Ascending aorta (tissue), 2 donors: ENCODE measurements at regions not wholly inside any gene's neighbourhood (a gene's known extent, or its start where the extent isn't known, plus 50 kb on each side); places are given as distances from the start of the nearest gene placed in this dataset.

Experiments used
- DNase-seq, 2 donors: peaks; one replicate each; pipeline ENCODE4 v3.0.0-alpha.2; 2019; ENCODE audit warnings: low spot score in 2 of 2
- H3K27ac ChIP-seq, 2 donors: fragments of 200-600 bp; sonication (generic); one replicate each; pipeline ENCODE4 v1.5.1; 2016 to 2017; ENCODE audit warnings: mild to moderate bottlenecking in 1 of 2
- H3K27me3 ChIP-seq: fragments of 200-600 bp; sonication (generic); one replicate; pipeline ENCODE4 v1.5.1; 2017
- H3K36me3 ChIP-seq, 2 donors: fragments of 200-600 bp; sonication (generic); one replicate each; pipeline ENCODE4 v1.5.1; 2016
- H3K4me1 ChIP-seq, 2 donors: fragments of 200-600 bp; sonication (generic); one replicate each; pipeline ENCODE4 v1.5.1; 2016 to 2017; ENCODE audit warnings: mild to moderate bottlenecking in 1 of 2
- H3K4me3 ChIP-seq, 2 donors: fragments of 200-600 bp; sonication (generic); one replicate each; pipeline ENCODE4 v1.5.1; 2016 to 2017; ENCODE audit warnings: mild to moderate bottlenecking in 1 of 2
- H3K9me3 ChIP-seq, 2 donors: fragments of 200-600 bp; sonication (generic); one replicate each; pipeline ENCODE4 v1.5.1; 2016
- intact Hi-C: fragments of 100-400 bp; cut with DNase I; formaldehyde crosslinking; loops from one replicate; pipeline ENCODE4 v1.15.1; 2023
- TF ChIP-seq, protein P1 (sequence below), 3 experiments: fragments of 200-600 bp in 2 of 3; fragments of 450-650 bp in 1 of 3; sonication (generic) in 2 of 3; IDR thresholded peaks; one replicate each; pipeline ENCODE4 v1.5.1; 2016 to 2019; ENCODE audit warnings: antibody characterized with exemption in 3 of 3, mild to moderate bottlenecking in 1 of 3, moderate library complexity in 1 of 3

DNA sequence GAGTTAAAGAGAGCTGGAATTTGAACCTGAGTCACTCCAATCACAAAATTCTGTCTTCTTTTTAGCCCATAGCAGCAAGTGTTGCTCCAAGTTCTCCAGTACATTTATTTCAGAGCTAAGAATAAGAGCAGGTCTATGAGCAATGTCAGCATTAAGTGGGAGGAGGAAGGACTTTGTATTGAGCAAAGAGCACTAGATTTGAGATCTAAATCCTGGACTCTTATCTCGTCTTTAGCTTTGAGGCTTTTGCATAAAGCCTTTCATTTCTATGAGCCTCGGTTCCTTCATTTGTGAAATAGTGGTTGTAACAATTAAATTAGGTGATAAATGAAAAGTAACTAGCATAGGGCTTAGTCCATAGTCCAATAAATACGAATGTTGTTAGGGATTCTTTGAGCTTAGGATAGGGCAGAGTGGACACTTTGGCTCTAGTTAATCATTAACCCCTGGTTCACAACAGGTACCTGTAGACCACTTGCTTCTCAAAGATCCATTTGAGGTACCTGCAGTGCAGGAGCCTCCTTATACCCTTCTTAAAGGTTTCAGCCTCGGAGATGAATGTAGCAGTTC is 464.1 kb upstream of the KLF4 start:
- no peak overlapping the region for H3K27ac ChIP-seq
- H3K36me3 ChIP-seq = no peaks in the 10 kb centered on the region
- TF ChIP-seq, protein P1, sequence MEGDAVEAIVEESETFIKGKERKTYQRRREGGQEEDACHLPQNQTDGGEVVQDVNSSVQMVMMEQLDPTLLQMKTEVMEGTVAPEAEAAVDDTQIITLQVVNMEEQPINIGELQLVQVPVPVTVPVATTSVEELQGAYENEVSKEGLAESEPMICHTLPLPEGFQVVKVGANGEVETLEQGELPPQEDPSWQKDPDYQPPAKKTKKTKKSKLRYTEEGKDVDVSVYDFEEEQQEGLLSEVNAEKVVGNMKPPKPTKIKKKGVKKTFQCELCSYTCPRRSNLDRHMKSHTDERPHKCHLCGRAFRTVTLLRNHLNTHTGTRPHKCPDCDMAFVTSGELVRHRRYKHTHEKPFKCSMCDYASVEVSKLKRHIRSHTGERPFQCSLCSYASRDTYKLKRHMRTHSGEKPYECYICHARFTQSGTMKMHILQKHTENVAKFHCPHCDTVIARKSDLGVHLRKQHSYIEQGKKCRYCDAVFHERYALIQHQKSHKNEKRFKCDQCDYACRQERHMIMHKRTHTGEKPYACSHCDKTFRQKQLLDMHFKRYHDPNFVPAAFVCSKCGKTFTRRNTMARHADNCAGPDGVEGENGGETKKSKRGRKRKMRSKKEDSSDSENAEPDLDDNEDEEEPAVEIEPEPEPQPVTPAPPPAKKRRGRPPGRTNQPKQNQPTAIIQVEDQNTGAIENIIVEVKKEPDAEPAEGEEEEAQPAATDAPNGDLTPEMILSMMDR (IDR thresholded peaks at IDR 0.05) = no peak
- DNase-seq = no peak
- H3K4me1 ChIP-seq = no peaks in the 10 kb centered on the region
- H3K9me3 ChIP-seq = no peaks in the 10 kb centered on the region
- intact Hi-C loops = no loop called here
- no peak overlapping the region for H3K4me3 ChIP-seq
- H3K27me3 ChIP-seq = no peaks in the 10 kb centered on the region

DNA sequence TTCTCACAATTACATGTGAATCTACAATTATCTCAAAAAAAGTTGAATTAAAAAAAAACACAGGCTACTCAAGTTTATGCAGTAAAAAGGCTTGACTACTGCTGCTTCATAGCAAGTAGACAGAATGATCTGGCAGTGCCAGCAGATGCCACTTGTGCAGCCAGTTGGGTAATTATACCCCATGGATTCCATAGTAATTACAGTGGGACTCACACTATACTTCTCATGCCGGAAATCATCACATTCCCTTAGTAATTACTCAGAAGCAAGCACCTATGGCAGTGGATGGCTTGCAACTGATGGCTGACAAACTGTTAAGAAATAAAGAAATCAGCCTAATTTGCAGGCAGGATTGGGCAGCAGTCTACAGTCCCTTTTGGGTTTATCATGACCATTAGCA is 463.2 kb upstream of the KLF4 start:
- Histone ChIP-seq H3K4me3 (no peak overlapping the region), H3K4me1 (no peaks in the 10 kb centered on the region), H3K27ac (no peak overlapping the region), H3K36me3 (no peaks in the 10 kb centered on the region), H3K9me3 (no peaks in the 10 kb centered on the region), H3K27me3 (no peaks in the 10 kb centered on the region)
- intact Hi-C loops = no loop called here
- TF ChIP-seq, protein P1 (IDR thresholded peaks at IDR 0.05) = no peak
- DNase-seq = no peak

DNA sequence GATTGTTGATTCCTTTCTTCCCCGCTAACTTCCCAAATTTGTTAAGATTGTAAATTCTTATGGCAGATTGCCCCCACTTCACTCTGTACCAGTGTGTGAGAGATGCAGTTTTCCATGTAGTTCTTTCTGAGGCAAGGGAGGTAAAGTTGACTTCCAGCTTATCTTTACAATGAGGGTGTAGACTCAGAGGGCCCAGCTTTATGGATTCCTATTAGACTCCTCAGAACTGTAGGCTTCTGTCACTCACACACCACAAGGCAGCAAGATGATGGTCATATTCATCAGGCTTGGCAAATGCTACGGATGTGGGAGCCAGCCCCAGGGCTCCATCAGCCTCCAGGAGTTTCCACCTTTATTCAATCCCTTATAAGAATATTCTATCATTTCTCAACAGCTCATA is 461.9 kb upstream of the KLF4 start:
- H3K27ac ChIP-seq = no peak overlapping the region
- intact Hi-C loops = no loop called here
- H3K27me3 ChIP-seq = no peaks in the 10 kb centered on the region
- TF ChIP-seq, protein P1 (IDR thresholded peaks at IDR 0.05) = no peak
- H3K4me1 ChIP-seq = no peaks in the 10 kb centered on the region
- H3K4me3 ChIP-seq = no peak overlapping the region
- no peak for DNase-seq
- H3K9me3 ChIP-seq = no peaks in the 10 kb centered on the region
- H3K36me3 ChIP-seq = no peaks in the 10 kb centered on the region

DNA sequence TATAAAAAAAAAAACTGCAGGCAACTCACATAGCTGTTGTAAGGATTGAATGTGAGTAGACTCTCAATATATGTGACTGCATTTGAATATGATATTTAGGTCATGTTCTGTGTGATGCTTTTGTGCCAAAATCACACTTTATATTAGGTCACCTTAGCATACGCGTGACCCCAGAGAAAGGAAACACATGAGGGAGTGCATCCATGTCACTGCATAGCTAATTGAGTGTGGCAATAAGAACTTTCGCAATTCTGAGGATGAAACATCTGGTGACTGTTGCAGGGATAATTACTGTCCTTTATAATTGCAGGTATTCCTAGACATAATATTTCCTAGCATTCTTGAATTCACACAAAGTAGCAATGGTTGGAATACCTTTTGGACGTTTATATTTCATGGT is 459.5 kb upstream of the KLF4 start:
- Histone ChIP-seq H3K36me3 (no peaks in the 10 kb centered on the region), H3K4me3 (no peak overlapping the region), H3K27me3 (no peaks in the 10 kb centered on the region), H3K27ac (no peak overlapping the region), H3K9me3 (no peaks in the 10 kb centered on the region), H3K4me1 (no peaks in the 10 kb centered on the region)
- DNase-seq = no peak
- intact Hi-C loops = no loop called here
- TF ChIP-seq, protein P1 (IDR thresholded peaks at IDR 0.05) = no peak

DNA sequence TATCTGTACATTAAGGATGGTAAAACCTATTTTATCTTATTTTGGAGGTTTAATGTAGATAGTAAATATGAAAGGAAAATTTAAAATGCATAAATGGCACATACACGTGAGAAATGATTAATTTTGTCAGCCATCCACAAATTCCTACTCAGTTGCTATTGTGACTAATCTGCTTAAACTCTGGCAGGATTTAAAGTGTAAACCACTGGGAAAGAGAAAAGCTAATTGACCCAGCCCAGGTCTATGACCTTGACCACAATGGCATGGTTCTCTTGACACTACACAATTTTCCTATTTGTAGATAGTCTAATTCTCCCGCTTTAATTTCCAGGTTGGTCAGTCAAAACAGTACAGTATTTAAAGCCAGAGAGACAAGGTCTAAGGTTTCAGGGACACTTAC is 459.0 kb upstream of the KLF4 start:
- no peak overlapping the region for H3K27ac ChIP-seq
- no peaks in the 10 kb centered on the region for H3K9me3 ChIP-seq
- TF ChIP-seq, protein P1 (IDR thresholded peaks at IDR 0.05) = no peak
- no peak for DNase-seq
- no peaks in the 10 kb centered on the region for H3K36me3 ChIP-seq
- H3K27me3 ChIP-seq = no peaks in the 10 kb centered on the region
- H3K4me3 ChIP-seq = no peak overlapping the region
- intact Hi-C loops = no loop called here
- H3K4me1 ChIP-seq = no peaks in the 10 kb centered on the region

DNA sequence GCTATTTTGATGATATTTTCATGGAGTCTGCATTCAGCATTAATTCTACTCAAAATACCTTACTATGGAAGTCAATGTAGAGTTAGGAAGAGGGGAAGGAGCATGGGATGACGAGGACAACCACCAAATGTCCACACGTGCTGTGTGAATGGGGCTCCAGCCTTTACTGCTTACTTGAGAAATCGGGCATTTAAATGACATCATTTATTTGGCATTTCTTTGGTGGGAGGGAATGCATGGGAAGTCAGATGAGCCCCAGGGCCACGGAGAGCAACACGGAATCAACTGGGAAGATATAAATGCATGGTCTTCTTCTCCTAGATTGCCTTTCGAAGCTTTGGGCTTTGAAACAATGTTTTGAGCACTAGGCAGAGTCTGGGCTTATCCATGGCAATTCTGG is 458.5 kb upstream of the KLF4 start:
- TF ChIP-seq, protein P1 (IDR thresholded peaks at IDR 0.05) = no peak
- Histone ChIP-seq H3K4me3 (no peak overlapping the region), H3K4me1 (no peaks in the 10 kb centered on the region), H3K9me3 (no peaks in the 10 kb centered on the region), H3K27ac (no peak overlapping the region), H3K27me3 (no peaks in the 10 kb centered on the region), H3K36me3 (no peaks in the 10 kb centered on the region)
- intact Hi-C loops = no loop called here
- no peak for DNase-seq
